NT2/D1 (cell line): ENCODE measurements at regions not wholly inside any gene's neighbourhood (a gene's known extent, or its start where the extent isn't known, plus 50 kb on each side); places are given as distances from the start of the nearest gene placed in this dataset.
"Not testable (repeated sequence)": the region's sequence is repeated elsewhere in the genome, so short reads cannot be mapped to it uniquely, and the experiment has no call there.

Experiments
- DNase-seq: peaks from one replicate; pipeline ENCODE4 v3.0.0-alpha.2; 2011; ENCODE audit warnings: low read depth, low spot score
- H3K27me3 ChIP-seq: 2 replicates; pipeline ENCODE4 v1.6.0; 2011; ENCODE audit warnings: mild to moderate bottlenecking; ENCODE audit not compliant: insufficient read length, insufficient read depth
- H3K36me3 ChIP-seq: 2 replicates; pipeline ENCODE4 v1.6.1; 2011; ENCODE audit warnings: mild to moderate bottlenecking, low read length, mixed read lengths; ENCODE audit not compliant: insufficient read depth, insufficient read length
- H3K4me1 ChIP-seq: 2 replicates; pipeline ENCODE4 v1.5.1; 2011; ENCODE audit not compliant: insufficient read depth, insufficient read length
- H3K4me3 ChIP-seq: 2 replicates; pipeline ENCODE4 v1.5.1; 2011; ENCODE audit warnings: low read depth; ENCODE audit not compliant: insufficient read length
- H3K9ac ChIP-seq: 2 replicates; pipeline ENCODE4 v1.6.0; 2011; ENCODE audit warnings: low read depth; ENCODE audit not compliant: insufficient read length
- H3K9me3 ChIP-seq: 2 replicates; pipeline ENCODE4 v1.5.1; 2011; ENCODE audit warnings: mild to moderate bottlenecking, low read length; ENCODE audit not compliant: insufficient read depth
- SUZ12 ChIP-seq: IDR thresholded peaks from 2 replicates; pipeline ENCODE4 v1.6.1; 2011; ENCODE audit not compliant: insufficient read length, insufficient read depth; ENCODE audit errors: extremely low read depth
- YY1 ChIP-seq: IDR thresholded peaks from 2 replicates; pipeline ENCODE4 v1.6.1; 2011; ENCODE audit not compliant: insufficient read length, insufficient read depth
- ZNF274 ChIP-seq: IDR thresholded peaks from 2 replicates; pipeline ENCODE4 v1.6.1; 2011; ENCODE audit warnings: mild to moderate bottlenecking, low read depth, low read length

DNA sequence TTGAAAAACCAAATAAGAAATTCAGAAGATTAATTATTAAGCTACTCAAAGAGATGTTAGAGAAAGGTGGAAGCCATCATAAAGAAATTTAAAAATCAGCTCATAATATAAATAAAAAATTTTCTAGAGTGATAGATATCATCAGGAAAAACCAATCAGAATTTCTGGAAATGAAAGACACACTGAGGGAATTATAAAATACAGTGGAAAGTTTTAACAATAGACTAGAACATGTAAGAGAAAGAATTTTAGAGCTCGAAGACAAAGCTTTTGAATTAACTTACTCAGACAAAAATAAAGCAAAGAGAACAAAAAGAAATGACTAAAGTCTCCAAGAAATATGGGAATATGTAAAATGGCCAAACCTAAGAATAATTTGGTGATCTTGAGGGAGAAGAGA, 1926.9 kb upstream of the RAG2 start:
- Histone ChIP-seq H3K4me1 (no peaks in the 10 kb centered on the region), H3K9ac (no peak overlapping the region), H3K36me3 (no peaks in the 10 kb centered on the region), H3K4me3 (no peak overlapping the region), H3K27me3 (no peaks in the 10 kb centered on the region), H3K9me3 (no peaks in the 10 kb centered on the region)
- no peak for TF ChIP-seq SUZ12
- DNase-seq: no peak

DNA sequence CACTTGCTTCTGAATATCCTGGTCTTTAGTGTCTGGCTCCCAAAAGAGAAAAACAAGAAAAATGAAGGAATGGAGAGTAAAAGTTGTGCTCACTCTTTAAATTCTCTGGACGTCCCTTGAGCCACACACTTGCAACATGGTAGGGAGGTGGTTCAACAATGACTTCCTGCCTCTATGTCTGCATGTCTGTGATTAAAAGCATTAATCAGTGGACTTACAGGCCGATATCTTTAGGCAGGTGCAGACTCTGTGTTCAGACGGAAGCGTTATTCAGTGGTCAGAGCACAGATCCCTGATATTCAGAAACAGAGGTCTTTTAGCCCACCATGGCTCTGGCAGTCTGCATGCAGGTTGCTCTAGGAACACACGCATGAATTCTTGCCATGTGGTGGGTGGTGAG, 1920.0 kb upstream of the RAG2 start:
- H3K36me3 ChIP-seq: no peaks in the 10 kb centered on the region
- H3K4me3 ChIP-seq: no peak overlapping the region
- H3K4me1 ChIP-seq: no peaks in the 10 kb centered on the region
- TF ChIP-seq YY1 (no peak), ZNF274 (no peak), SUZ12 (no peak)
- H3K27me3 ChIP-seq: no peaks in the 10 kb centered on the region
- no peaks in the 10 kb centered on the region for H3K9me3 ChIP-seq
- H3K9ac ChIP-seq: no peak overlapping the region
- no peak for DNase-seq

DNA sequence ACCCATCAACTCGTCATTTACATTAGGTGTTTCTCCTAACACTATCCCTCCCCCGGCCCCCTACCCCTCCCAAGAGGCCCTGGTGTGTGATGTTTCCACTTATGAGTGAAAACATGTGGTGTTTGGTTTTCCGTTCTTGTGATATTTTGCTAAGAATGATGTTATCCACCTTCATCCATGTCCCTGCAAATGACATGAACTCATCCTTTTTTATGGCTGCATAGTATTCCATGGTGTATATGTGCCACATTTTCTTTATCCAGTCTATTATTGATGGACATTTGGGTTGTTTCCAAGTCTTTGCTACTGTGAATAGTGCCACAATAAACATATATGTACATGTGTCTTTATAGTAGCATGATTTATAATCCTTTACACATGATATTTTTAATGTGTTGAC, 1914.8 kb upstream of the RAG2 start:
- not testable (repeated sequence) for H3K4me3 ChIP-seq, H3K9me3 ChIP-seq, H3K9ac ChIP-seq, H3K36me3 ChIP-seq, H3K4me1 ChIP-seq, DNase-seq, H3K27me3 ChIP-seq

DNA sequence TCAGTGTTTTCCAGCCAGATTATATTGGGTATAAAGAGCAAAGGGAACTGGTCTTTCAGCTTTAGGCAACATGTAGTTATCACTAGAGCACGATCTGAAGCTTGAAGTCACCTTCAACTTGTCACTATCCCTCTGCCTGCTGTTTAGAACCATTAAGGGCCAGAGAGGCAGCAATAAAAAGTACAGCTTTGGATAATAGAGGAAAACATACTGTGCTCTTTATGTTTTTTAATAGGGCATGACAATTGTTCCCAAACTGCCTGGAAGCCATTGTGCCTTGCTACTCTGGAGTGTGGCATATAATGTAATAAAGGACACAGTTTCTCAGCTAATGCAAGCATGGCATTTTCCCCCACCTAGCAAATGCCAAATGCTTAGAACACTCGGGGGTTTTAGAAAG, 1912.0 kb upstream of the RAG2 start:
- TF ChIP-seq ZNF274 (no peak), YY1 (no peak)
- H3K27me3 ChIP-seq: no peaks in the 10 kb centered on the region
- no peak overlapping the region for H3K9ac ChIP-seq
- H3K4me3 ChIP-seq: no peak overlapping the region
- H3K4me1 ChIP-seq: no peaks in the 10 kb centered on the region
- DNase-seq: no peak
- no peaks in the 10 kb centered on the region for H3K36me3 ChIP-seq
- H3K9me3 ChIP-seq: no peaks in the 10 kb centered on the region

DNA sequence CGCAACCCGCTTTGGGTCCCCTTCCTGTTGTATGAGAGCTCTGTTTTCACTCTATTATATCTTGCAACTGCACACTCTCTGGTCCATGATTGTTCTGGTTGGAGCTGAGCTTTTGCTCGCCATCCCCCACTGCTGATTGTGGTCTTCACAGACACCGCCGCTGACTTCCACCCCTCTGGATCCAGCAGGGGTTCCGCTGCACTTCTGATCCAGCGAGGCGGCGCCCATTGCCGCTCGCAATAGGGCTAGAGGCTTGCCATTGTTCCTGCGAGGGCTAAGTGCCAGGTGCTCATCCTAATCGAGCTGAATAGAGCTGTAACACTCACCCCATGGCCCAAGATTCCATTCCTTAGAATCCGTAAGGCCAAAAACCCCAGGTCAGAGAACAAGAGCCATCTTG, 1905.8 kb upstream of the RAG2 start:
- no peaks in the 10 kb centered on the region for H3K27me3 ChIP-seq
- no peak overlapping the region for H3K9ac ChIP-seq
- H3K9me3 ChIP-seq: no peaks in the 10 kb centered on the region
- H3K36me3 ChIP-seq: no peaks in the 10 kb centered on the region
- TF ChIP-seq SUZ12: no peak
- no peak for TF ChIP-seq ZNF274
- TF ChIP-seq YY1: no peak
- no peak for DNase-seq
- H3K4me3 ChIP-seq: no peak overlapping the region
- H3K4me1 ChIP-seq: no peaks in the 10 kb centered on the region

DNA sequence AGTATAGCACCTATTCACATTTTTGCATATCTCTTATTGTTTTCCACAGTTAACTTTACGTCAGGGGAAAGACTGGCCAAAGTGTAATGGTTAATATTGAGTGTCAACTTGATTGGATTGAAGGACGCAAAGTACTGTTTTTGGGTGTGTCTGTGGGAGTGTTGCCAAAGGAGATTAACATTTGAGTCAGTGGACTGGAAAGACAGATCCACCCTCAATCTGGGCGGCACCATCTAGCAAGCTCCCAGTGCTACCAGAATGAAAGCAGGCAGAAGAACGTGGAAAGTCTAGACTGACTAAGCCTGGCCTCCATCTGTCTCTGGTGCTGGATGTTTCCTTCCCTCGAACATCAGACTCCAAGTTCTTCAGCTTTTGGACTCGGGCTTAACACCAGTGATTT, 1900.7 kb upstream of the RAG2 start:
- no peak for DNase-seq
- Histone ChIP-seq H3K36me3 (no peaks in the 10 kb centered on the region), H3K9me3 (no peaks in the 10 kb centered on the region), H3K4me1 (no peaks in the 10 kb centered on the region), H3K27me3 (no peaks in the 10 kb centered on the region), H3K4me3 (no peak overlapping the region), H3K9ac (no peak overlapping the region)
- TF ChIP-seq YY1 (no peak), ZNF274 (no peak), SUZ12 (no peak)

DNA sequence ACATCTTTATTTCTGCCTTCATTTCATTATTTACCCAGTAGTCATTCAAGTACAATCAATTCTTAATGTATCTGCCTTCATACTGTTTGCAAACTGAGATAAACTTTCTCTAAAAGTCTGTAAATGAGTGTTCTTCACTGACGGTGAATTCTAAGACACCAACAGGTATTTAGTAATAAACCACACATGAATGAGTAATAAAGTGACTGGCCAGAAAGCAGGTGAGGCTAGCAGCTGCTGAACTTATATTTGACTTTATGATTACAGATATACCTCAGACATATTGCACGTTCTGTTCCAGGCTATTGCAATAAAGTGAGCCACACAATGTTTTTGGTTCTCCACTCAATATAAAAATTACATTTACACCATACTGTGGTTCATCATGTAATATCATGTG, 1894.0 kb upstream of the RAG2 start:
- Histone ChIP-seq H3K36me3 (no peaks in the 10 kb centered on the region), H3K27me3 (no peaks in the 10 kb centered on the region), H3K9ac (no peak overlapping the region), H3K4me1 (no peaks in the 10 kb centered on the region), H3K4me3 (no peak overlapping the region), H3K9me3 (no peaks in the 10 kb centered on the region)
- no peak for DNase-seq
- no peak for TF ChIP-seq SUZ12
- no peak for TF ChIP-seq ZNF274
- TF ChIP-seq YY1: no peak

DNA sequence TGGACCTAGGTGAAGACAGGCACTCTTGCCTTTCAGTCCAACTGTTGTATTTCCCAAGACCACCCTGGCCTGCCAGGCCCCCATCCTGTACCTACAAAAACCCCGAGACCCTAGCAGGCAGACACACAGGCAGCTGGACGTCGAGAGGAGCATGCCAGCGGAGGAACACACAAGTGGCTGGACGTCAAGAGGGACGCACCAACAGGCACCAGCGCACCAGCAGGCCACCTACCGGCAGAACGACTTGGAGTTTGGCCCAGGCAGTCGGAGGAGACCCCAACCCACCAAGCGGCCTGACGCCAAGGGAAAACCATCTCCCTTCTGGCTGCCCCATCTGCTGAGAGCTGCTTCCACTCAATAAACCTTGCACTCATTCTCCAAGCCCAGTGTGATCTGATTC, 1883.4 kb upstream of the RAG2 start:
- Histone ChIP-seq H3K9ac (no peak overlapping the region), H3K9me3 (no peaks in the 10 kb centered on the region)
- DNase-seq: no peak

More for the DNA sequence above, 1883.4 kb upstream of the RAG2 start:
- TF ChIP-seq YY1 (no peak), ZNF274 (no peak), SUZ12 (no peak)
- no peaks in the 10 kb centered on the region for H3K27me3 ChIP-seq
- no peak overlapping the region for H3K4me3 ChIP-seq
- no peaks in the 10 kb centered on the region for H3K4me1 ChIP-seq
- no peaks in the 10 kb centered on the region for H3K36me3 ChIP-seq
